GM23248 (cell line): ENCODE measurements at regions not wholly inside any gene's neighbourhood (a gene's known extent, or its start where the extent isn't known, plus 50 kb on each side); places are given as distances from the start of the nearest gene placed in this dataset.

Experiments used
- DNase-seq: peaks from one replicate; pipeline ENCODE4 v3.0.0-alpha.2; 2015
- H2AFZ ChIP-seq: fragments of 200-600 bp; sonication (generic); 2 replicates; pipeline ENCODE4 v1.6.1; 2016; ENCODE audit warnings: antibody characterized with exemption
- H3F3A ChIP-seq: fragments of 200-600 bp; sonication (generic); 2 replicates; pipeline ENCODE4 v1.6.1; 2016; ENCODE audit warnings: mild to moderate bottlenecking, antibody characterized with exemption, mixed run types; ENCODE audit not compliant: insufficient read depth
- H3K27ac ChIP-seq: fragments of 200-600 bp; sonication (generic); 2 replicates; pipeline ENCODE4 v1.5.1; 2016; ENCODE audit warnings: mild to moderate bottlenecking
- H3K27me3 ChIP-seq: fragments of 200-600 bp; sonication (generic); replicated peaks from 2 replicates; pipeline ENCODE4 v1.6.1; 2016; ENCODE audit warnings: mild to moderate bottlenecking; ENCODE audit not compliant: insufficient read depth
- H3K36me3 ChIP-seq: fragments of 200-600 bp; sonication (generic); 2 replicates; pipeline ENCODE4 v1.6.1; 2016; ENCODE audit warnings: low read depth, mild to moderate bottlenecking
- H3K4me1 ChIP-seq: fragments of 200-600 bp; sonication (generic); 2 replicates; pipeline ENCODE4 v1.6.1; 2016; ENCODE audit warnings: mild to moderate bottlenecking; ENCODE audit not compliant: insufficient read depth
- H3K4me2 ChIP-seq: fragments of 200-600 bp; sonication (generic); one replicate; pipeline ENCODE4 v1.6.1; 2016; ENCODE audit warnings: mild to moderate bottlenecking; ENCODE audit not compliant: unreplicated experiment
- H3K4me3 ChIP-seq: fragments of 200-600 bp; sonication (generic); 2 replicates; pipeline ENCODE4 v1.5.1; 2016; ENCODE audit warnings: mild to moderate bottlenecking
- H3K79me2 ChIP-seq: fragments of 200-600 bp; sonication (generic); 2 replicates; pipeline ENCODE4 v1.6.1; 2016; ENCODE audit warnings: mild to moderate bottlenecking; ENCODE audit not compliant: insufficient read depth
- H3K9ac ChIP-seq: fragments of 200-600 bp; sonication (generic); 2 replicates; pipeline ENCODE4 v1.6.1; 2016; ENCODE audit warnings: mild to moderate bottlenecking
- H3K9me2 ChIP-seq: fragments of 200-600 bp; sonication (generic); 2 replicates; pipeline ENCODE4 v1.6.1; 2016; ENCODE audit warnings: mixed run types, mild to moderate bottlenecking, moderate library complexity; ENCODE audit not compliant: insufficient read depth
- H3K9me3 ChIP-seq: fragments of 200-600 bp; sonication (generic); one replicate; pipeline ENCODE4 v1.6.1; 2017; ENCODE audit warnings: low read depth
- H4K20me1 ChIP-seq: fragments of 200-600 bp; sonication (generic); 2 replicates; pipeline ENCODE4 v1.6.0; 2016; ENCODE audit not compliant: insufficient read depth
- EZH2 ChIP-seq: fragments of 200-600 bp; sonication (generic); IDR thresholded peaks from 2 replicates; pipeline ENCODE4 v1.6.1; 2018; ENCODE audit warnings: antibody characterized with exemption, mild to moderate bottlenecking; ENCODE audit not compliant: insufficient read depth, poor library complexity, severe bottlenecking
- EZH2phosphoT487 ChIP-seq: fragments of 200-600 bp; sonication (generic); IDR thresholded peaks from 2 replicates; pipeline ENCODE4 v1.6.1; 2018; ENCODE audit warnings: antibody characterized with exemption, moderate library complexity, mild to moderate bottlenecking, low read depth; ENCODE audit not compliant: insufficient read depth
- WGBS, 2 experiments: methylation state at CpG; one replicate each; pipeline ENCODE4 v1.1.6; 2015 to 2017; ENCODE audit warnings: low lambda C conversion rate in 2 of 2, low coverage in 1 of 2; ENCODE audit errors: missing lambda C conversion rate in 2 of 2; 5-methylcytosine and 5-hydroxymethylcytosine counted together
- in situ Hi-C: fragments of 300-500 bp; cut with MboI; formaldehyde crosslinking; loops from 2 replicates; pipeline ENCODE4 v1.15.0; 2020

DNA sequence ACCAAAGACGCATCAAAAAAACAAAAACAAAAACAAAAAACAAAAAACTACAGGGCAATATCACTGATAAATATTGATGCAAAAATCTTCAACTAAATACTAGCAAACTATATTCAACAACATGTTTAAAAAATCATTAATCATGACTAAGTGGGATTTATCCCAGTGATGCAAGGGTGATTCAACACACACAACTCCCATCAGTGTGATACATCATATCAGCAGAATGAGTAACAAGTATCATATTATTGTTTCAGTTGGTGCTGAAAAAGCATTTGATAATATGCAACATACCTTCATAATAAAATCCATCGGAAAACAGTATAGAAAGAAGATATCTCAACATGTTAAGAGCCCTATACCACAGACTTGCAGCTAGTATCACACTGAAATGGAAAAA is 953.0 kb downstream of the AMY1C start:
- 18 to 33% methylated on average over 2 of the region's 2 CpGs for WGBS, 2 experiments
- Histone ChIP-seq H2AFZ (no peak overlapping the region), H3K4me2 (no peak overlapping the region), H3F3A (no peaks in the 10 kb centered on the region), H3K27me3 (no peaks in the 10 kb centered on the region), H3K4me3 (no peak overlapping the region), H3K9ac (no peak overlapping the region), H3K9me2 (no peaks in the 10 kb centered on the region), H3K4me1 (no peaks in the 10 kb centered on the region), H3K27ac (no peak overlapping the region), H3K36me3 (no peaks in the 10 kb centered on the region), H3K79me2 (no peaks in the 10 kb centered on the region), H4K20me1 (no peaks in the 10 kb centered on the region), H3K9me3 (no peaks in the 10 kb centered on the region)
- in situ Hi-C loops = no loop called here
- no peak for DNase-seq
- TF ChIP-seq EZH2 (no peak), EZH2phosphoT487 (no peak)

DNA sequence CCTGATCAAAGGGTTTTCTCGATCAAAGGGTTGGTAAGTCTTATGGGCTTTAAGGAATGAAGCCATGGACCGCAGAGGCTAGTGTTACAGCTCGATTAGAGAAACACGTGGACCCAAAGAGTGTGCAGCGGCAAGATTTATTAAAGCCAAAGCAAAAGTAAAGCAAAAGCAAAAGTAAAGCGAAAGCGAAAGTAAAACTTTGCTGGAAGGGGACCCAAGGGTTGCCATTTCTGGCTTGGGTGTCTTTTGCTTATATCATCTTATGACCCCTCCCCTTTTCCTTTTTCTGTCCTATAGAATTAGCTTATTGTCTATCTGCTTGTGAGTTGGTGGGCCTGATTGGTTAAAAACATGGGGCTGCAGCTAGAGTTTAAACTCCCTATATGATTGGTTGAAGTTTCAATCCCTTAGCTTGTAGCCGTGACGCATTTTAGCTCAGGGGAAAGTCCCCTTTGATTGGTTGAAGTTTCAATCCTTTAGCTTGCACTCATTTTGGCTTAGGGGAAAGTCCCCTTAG is 957.0 kb downstream of the AMY1C start:
- H2AFZ ChIP-seq = peak overlapping the region; percentile 63
- DNase-seq = peak; percentile 2
- in situ Hi-C loops = no loop called here
- no peaks in the 10 kb centered on the region for H3K9me2 ChIP-seq
- H3K4me2 ChIP-seq = no peak overlapping the region
- no peaks in the 10 kb centered on the region for H3K79me2 ChIP-seq
- no peaks in the 10 kb centered on the region for H3K27me3 ChIP-seq
- H3K9ac ChIP-seq = no peak overlapping the region
- no peaks in the 10 kb centered on the region for H3K36me3 ChIP-seq
- H3K9me3 ChIP-seq = no peaks in the 10 kb centered on the region
- peak overlapping the region; percentile 57 for H3K4me3 ChIP-seq
- H3K27ac ChIP-seq = no peak overlapping the region
- no peaks in the 10 kb centered on the region for H4K20me1 ChIP-seq
- 56 to 58% methylated on average over 9 of the region's 9 CpGs for WGBS, 2 experiments
- TF ChIP-seq EZH2 (no peak), EZH2phosphoT487 (no peak)
- no peaks in the 10 kb centered on the region for H3F3A ChIP-seq
- no peaks in the 10 kb centered on the region for H3K4me1 ChIP-seq

DNA sequence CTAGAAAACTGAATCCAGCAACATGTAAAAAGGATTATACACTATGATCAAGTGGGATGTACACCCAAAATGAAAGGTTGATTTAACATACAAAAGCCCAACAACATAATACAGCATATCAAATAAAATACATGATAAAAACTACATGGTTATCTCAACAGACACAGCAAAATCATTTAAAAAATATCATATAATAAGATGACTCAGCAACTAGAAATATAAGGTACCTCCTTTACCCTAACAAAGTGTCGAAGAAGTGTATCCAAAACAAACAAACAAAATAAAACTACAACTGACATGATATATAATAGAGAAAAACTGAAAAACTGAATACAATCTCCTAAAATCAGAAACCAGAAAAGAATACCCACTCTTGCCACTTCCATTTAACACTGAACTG is 969.1 kb downstream of the AMY1C start:
- Histone ChIP-seq H2AFZ (no peak overlapping the region), H3K4me3 (no peak overlapping the region), H3K9me2 (no peaks in the 10 kb centered on the region), H3K27me3 (no peaks in the 10 kb centered on the region), H4K20me1 (no peaks in the 10 kb centered on the region), H3K27ac (no peak overlapping the region), H3K79me2 (no peaks in the 10 kb centered on the region), H3K9me3 (no peaks in the 10 kb centered on the region), H3F3A (no peaks in the 10 kb centered on the region), H3K4me2 (no peak overlapping the region), H3K9ac (no peak overlapping the region), H3K4me1 (no peaks in the 10 kb centered on the region), H3K36me3 (no peaks in the 10 kb centered on the region)
- no peak for DNase-seq
- TF ChIP-seq EZH2phosphoT487 (no peak), EZH2 (no peak)
- in situ Hi-C loops = no loop called here
- 4 to 9% methylated on average over 1 of the region's 1 CpG for WGBS, 2 experiments

DNA sequence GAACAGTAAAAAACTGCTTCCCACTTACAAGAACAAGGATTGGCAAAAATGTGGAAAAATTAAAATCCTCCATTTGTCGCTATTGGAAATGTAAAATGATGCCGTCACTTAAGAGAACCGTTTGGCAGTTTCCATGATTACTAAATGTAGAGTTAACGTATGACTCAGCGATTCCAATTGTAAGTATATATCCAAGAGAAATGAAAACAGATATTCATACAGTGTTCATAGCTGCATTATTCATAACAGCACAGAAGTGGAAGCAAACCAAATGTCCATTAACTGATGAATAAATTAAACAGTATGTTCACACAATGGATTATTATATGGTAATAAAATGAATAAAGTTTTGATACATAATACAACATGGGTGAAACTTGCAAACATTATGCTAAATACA is 971.0 kb downstream of the AMY1C start:
- H3K9me2 ChIP-seq = no peaks in the 10 kb centered on the region
- H2AFZ ChIP-seq = no peak overlapping the region
- no peaks in the 10 kb centered on the region for H3K27me3 ChIP-seq
- no peaks in the 10 kb centered on the region for H3K79me2 ChIP-seq
- no peak overlapping the region for H3K4me3 ChIP-seq
- H3K9ac ChIP-seq = no peak overlapping the region
- WGBS, 2 experiments = 51 to 52% methylated on average over 5 of the region's 5 CpGs
- no peaks in the 10 kb centered on the region for H3K36me3 ChIP-seq
- in situ Hi-C loops = no loop called here
- no peak overlapping the region for H3K4me2 ChIP-seq
- H3F3A ChIP-seq = no peaks in the 10 kb centered on the region
- no peak overlapping the region for H3K27ac ChIP-seq
- H3K9me3 ChIP-seq = peaks cover 4% of the 10 kb centered on the region
- DNase-seq = no peak
- TF ChIP-seq EZH2phosphoT487 (no peak), EZH2 (no peak)
- H4K20me1 ChIP-seq = no peaks in the 10 kb centered on the region
- H3K4me1 ChIP-seq = no peaks in the 10 kb centered on the region

DNA sequence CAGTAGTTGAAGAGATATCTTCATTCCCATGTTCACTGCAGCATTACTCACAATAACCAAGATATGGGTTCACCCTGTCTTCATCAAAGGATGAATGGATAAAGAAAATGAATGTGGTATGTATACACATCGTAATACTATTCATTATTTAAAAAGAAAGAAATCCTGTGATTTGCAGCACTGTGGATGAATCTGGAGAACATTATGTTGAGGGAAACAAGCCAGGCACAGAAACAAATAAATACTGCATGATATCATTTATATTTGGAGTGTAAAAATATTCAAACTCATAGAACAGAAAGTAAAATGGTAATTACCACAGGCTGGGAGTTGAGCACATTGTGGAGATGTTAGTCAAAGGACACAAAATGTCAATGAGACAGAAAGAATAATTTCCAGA is 977.2 kb downstream of the AMY1C start:
- TF ChIP-seq EZH2phosphoT487 (no peak), EZH2 (no peak)
- Histone ChIP-seq H3K9ac (no peak overlapping the region), H3K27ac (no peak overlapping the region), H3K79me2 (no peaks in the 10 kb centered on the region), H3F3A (no peaks in the 10 kb centered on the region), H2AFZ (no peak overlapping the region), H3K9me2 (no peaks in the 10 kb centered on the region), H3K4me1 (no peaks in the 10 kb centered on the region), H3K9me3 (peaks cover 4% of the 10 kb centered on the region), H4K20me1 (no peaks in the 10 kb centered on the region), H3K4me3 (no peak overlapping the region), H3K4me2 (no peak overlapping the region), H3K36me3 (no peaks in the 10 kb centered on the region), H3K27me3 (no peaks in the 10 kb centered on the region)
- DNase-seq = no peak
- in situ Hi-C loops = no loop called here
- WGBS, 2 experiments = 0% methylated on average over 1 of the region's 1 CpG
